Adrenal gland (tissue), 9 donors: ENCODE measurements at regions not wholly inside any gene's neighbourhood (a gene's known extent, or its start where the extent isn't known, plus 50 kb on each side); places are given as distances from the start of the nearest gene placed in this dataset.
A peak's percentile ranks its signal among the peaks of the same experiment; 100 is the strongest.

Experiments used
- DNase-seq, 7 donors: peaks; one replicate each; pipeline ENCODE4 v3.0.0-alpha.2; 2019 to 2020
- H3K27ac ChIP-seq, 5 donors: fragments of 200-600 bp; sonication (generic) in 4 of 5; 1 replicate in 3 of 5; 2 replicates in 2 of 5; pipeline versions ENCODE4 v1.5.1 to v1.8.0; 2016 to 2020; ENCODE audit warnings: mild to moderate bottlenecking in 1 of 5
- H3K27me3 ChIP-seq: fragments of 200-600 bp; 2 replicates; pipeline ENCODE4 v1.8.0; 2021
- H3K36me3 ChIP-seq, 2 donors: fragments of 200-600 bp; replicated peaks in 1 of 2; 1 replicate in 1 of 2; 2 replicates in 1 of 2; pipeline versions ENCODE4 v1.5.1 to v1.8.0; 2018 to 2022
- H3K4me1 ChIP-seq, 2 donors: fragments of 200-600 bp; replicated peaks in 1 of 2; 1 replicate in 1 of 2; 2 replicates in 1 of 2; pipeline versions ENCODE4 v1.5.1 to v1.8.0; 2018 to 2021
- H3K4me3 ChIP-seq, 4 donors: fragments of 200-600 bp; sonication (generic) in 3 of 4; one replicate each; pipeline ENCODE4 v1.5.1; 2016 to 2018
- H3K9me3 ChIP-seq, 3 donors: fragments of 200-600 bp; sonication (generic) in 1 of 3; replicated peaks in 1 of 3; 1 replicate in 2 of 3; 2 replicates in 1 of 3; pipeline versions ENCODE4 v1.5.1 to v1.8.0; 2016 to 2021
- CTCF ChIP-seq, 6 experiments: fragments of 450-650 bp in 4 of 6; fragments of 200-600 bp in 2 of 6; sonication (generic) in 1 of 6; IDR thresholded peaks; 1 replicate in 5 of 6; 2 replicates in 1 of 6; pipeline versions ENCODE4 v1.5.1 to v1.8.0; 2016 to 2021; ENCODE audit warnings: antibody characterized with exemption in 6 of 6, mild to moderate bottlenecking in 2 of 6, moderate library complexity in 1 of 6
- POLR2A ChIP-seq, 2 donors: fragments of 450-650 bp; IDR thresholded peaks; one replicate each; pipeline ENCODE4 v1.6.1; 2017; ENCODE audit warnings: antibody characterized with exemption in 2 of 2, mild to moderate bottlenecking in 2 of 2, moderate library complexity in 1 of 2
- WGBS, 4 donors: extraction: QIAGEN DNeasy Blood & Tissue Kit in 2 of 4; methylation state at CpG; one replicate each; pipeline versions ENCODE4 v1.1.5 to v1.1.7; 2013 to 2017; 5-methylcytosine and 5-hydroxymethylcytosine counted together
- intact Hi-C, 2 donors: fragments of 100-400 bp; cut with DNase I; formaldehyde crosslinking; loops; one replicate each; pipeline versions ENCODE4 v1.14.1 to v1.15.0; 2022 to 2023
- donor health status: healthy with polysubstance abuse.
- donor health status: Bipolar disorder and iron deficiency.
- donor health status: DM: yes; HTN: yes; CAD: no.
- donor health status: DM: no; HTN: no; CAD: no.
- donor health status: DM: no; HTN: no; CAD: no.

GRCh38 chr5:74201334-74202081, 439.0 kb downstream of the ENC1 start:
- Histone ChIP-seq H3K36me3 (no peaks in the 10 kb centered on the region), H3K9me3 (no peaks in the 10 kb centered on the region), H3K27me3 (no peaks in the 10 kb centered on the region), H3K4me3 (no peak overlapping the region), H3K4me1 (peaks cover 0 to 14% of the 10 kb centered on the region in 2 donors), H3K27ac (peak overlapping the region in 1 of 5 donors; percentile 4)
- WGBS, 4 donors = 31 to 40% (median 39%) methylated on average over 8 of the region's 8 CpGs
- peak in 6 of 7 donors; percentile 38 to 69 (median 55) for DNase-seq
- TF ChIP-seq POLR2A (IDR thresholded peaks at IDR 0.05) (no peak), CTCF (IDR thresholded peaks at IDR 0.05) (no peak)
- intact Hi-C loops = no loop called here

- 82 to 90% (median 86%) methylated on average over 2 of the region's 2 CpGs for WGBS, 4 donors
- TF ChIP-seq POLR2A (IDR thresholded peaks at IDR 0.05) = no peak
- no peak for TF ChIP-seq CTCF (IDR thresholded peaks at IDR 0.05)
- Histone ChIP-seq H3K36me3 (no peaks in the 10 kb centered on the region), H3K4me3 (no peak overlapping the region), H3K27me3 (no peaks in the 10 kb centered on the region), H3K9me3 (no peaks in the 10 kb centered on the region), H3K27ac (no peak overlapping the region), H3K4me1 (peaks cover 0 to 14% of the 10 kb centered on the region in 2 donors)
- intact Hi-C loops = no loop called here
- no peak for DNase-seq
These were observed 440.0 kb downstream of the ENC1 start for GRCh38 chr5:74200560-74200959.

GRCh38 chr5:74199436-74200210, 440.9 kb downstream of the ENC1 start:
- Histone ChIP-seq H3K27ac (no peak overlapping the region), H3K9me3 (no peaks in the 10 kb centered on the region), H3K36me3 (no peaks in the 10 kb centered on the region), H3K4me1 (peaks cover 0 to 14% of the 10 kb centered on the region in 2 donors), H3K4me3 (no peak overlapping the region), H3K27me3 (no peaks in the 10 kb centered on the region)
- intact Hi-C loops = no loop called here
- WGBS, 4 donors = 93 to 97% (median 95%) methylated on average over 7 of the region's 7 CpGs
- no peak for DNase-seq
- TF ChIP-seq CTCF (IDR thresholded peaks at IDR 0.05) (no peak), POLR2A (IDR thresholded peaks at IDR 0.05) (no peak)

GRCh38 chr5:74199005-74199404, 441.5 kb downstream of the ENC1 start:
- Histone ChIP-seq H3K36me3 (no peaks in the 10 kb centered on the region), H3K4me1 (peaks cover 0 to 14% of the 10 kb centered on the region in 2 donors), H3K9me3 (no peaks in the 10 kb centered on the region), H3K4me3 (no peak overlapping the region), H3K27ac (no peak overlapping the region), H3K27me3 (no peaks in the 10 kb centered on the region)
- 62 to 74% (median 65%) methylated on average over 2 of the region's 2 CpGs for WGBS, 4 donors
- TF ChIP-seq CTCF (IDR thresholded peaks at IDR 0.05) (no peak), POLR2A (IDR thresholded peaks at IDR 0.05) (no peak)
- DNase-seq = no peak
- intact Hi-C loops = no loop called here
